K562 (cell line): ENCODE measurements at regions not wholly inside any gene's neighbourhood (a gene's known extent, or its start where the extent isn't known, plus 50 kb on each side); places are given as distances from the start of the nearest gene placed in this dataset.
"Not testable (repeated sequence)": the region's sequence is repeated elsewhere in the genome, so short reads cannot be mapped to it uniquely, and the experiment has no call there.

ENCODE experiments used
- BRCA1 ChIP-seq, 2 experiments: fragments of 450-650 bp in 1 of 2; sonication (generic) in 1 of 2; formaldehyde crosslinking in 1 of 2; IDR thresholded peaks; 2 replicates each; pipeline versions ENCODE4 v1.5.0 to v1.6.1; 2017 to 2020; ENCODE audit warnings: mild to moderate bottlenecking in 1 of 2, missing genetic modification reagents in 1 of 2
- BRF2 ChIP-seq: IDR thresholded peaks from 3 replicates; pipeline ENCODE4 v1.6.1; 2011; ENCODE audit warnings: borderline replicate concordance, mild to moderate bottlenecking; ENCODE audit not compliant: insufficient read length, insufficient read depth
- ELK1 ChIP-seq: sonication (generic); formaldehyde crosslinking; IDR thresholded peaks from 2 replicates; pipeline ENCODE4 v1.8.1; 2022; ENCODE audit warnings: missing genetic modification reagents
- EZH2 ChIP-seq: IDR thresholded peaks from 2 replicates; pipeline ENCODE4 v1.6.1; 2012; ENCODE audit warnings: low read depth, mild to moderate bottlenecking, inconsistent platforms, low read length, borderline replicate concordance
- FOS ChIP-seq: IDR thresholded peaks from 3 replicates; pipeline ENCODE4 v1.6.1; 2011; ENCODE audit not compliant: insufficient read length; ENCODE audit errors: extremely low read depth
- JUN ChIP-seq, 2 experiments: sonication (generic) in 1 of 2; formaldehyde crosslinking in 1 of 2; IDR thresholded peaks; 2 replicates each; pipeline versions ENCODE4 v1.6.1 to v1.8.0; 2012 to 2022; ENCODE audit warnings: borderline replicate concordance in 2 of 2, mild to moderate bottlenecking in 2 of 2, improper control_type of control experiment in 1 of 2, low read depth in 1 of 2, low read length in 1 of 2, missing genetic modification reagents in 1 of 2
- MAX ChIP-seq: sonication (generic); formaldehyde crosslinking; IDR thresholded peaks from 2 replicates; pipeline ENCODE4 v1.9.0; 2022; ENCODE audit warnings: mild to moderate bottlenecking, missing genetic modification reagents
- NFIC ChIP-seq: fragments of 450-650 bp; IDR thresholded peaks from 2 replicates; pipeline ENCODE4 v1.6.1; 2017; ENCODE audit warnings: mild to moderate bottlenecking, inconsistent platforms
- PHF8 ChIP-seq: fragments of 200-600 bp; sonication (generic); IDR thresholded peaks from 2 replicates; pipeline ENCODE4 v1.6.1; 2012; ENCODE audit warnings: mixed run types, mild to moderate bottlenecking, inconsistent platforms, low read length, moderate library complexity, borderline replicate concordance
- TAF1 ChIP-seq: IDR thresholded peaks from 2 replicates; pipeline ENCODE4 v1.6.1; 2011; ENCODE audit warnings: mild to moderate bottlenecking, low read length, moderate library complexity; ENCODE audit not compliant: insufficient read depth, control insufficient read depth, severe bottlenecking; ENCODE audit errors: extremely low read depth
- TCF7L2 ChIP-seq: fragments of 150-350 bp; IDR thresholded peaks from 2 replicates; pipeline ENCODE4 v1.6.1; 2016; ENCODE audit warnings: low read depth, mild to moderate bottlenecking, low read length, moderate library complexity
- TGIF2 ChIP-seq: sonication (generic); formaldehyde crosslinking; IDR thresholded peaks from 2 replicates; pipeline ENCODE4 v1.8.1; 2022; ENCODE audit warnings: mild to moderate bottlenecking, missing genetic modification reagents, moderate library complexity
- ZNF407 ChIP-seq: fragments of 450-650 bp; IDR thresholded peaks from 2 replicates; pipeline ENCODE4 v1.6.1; 2016; ENCODE audit warnings: low read depth

GRCh38 chr2:90093571-90094270, 1402.2 kb downstream of the RPIA start:
- TF ChIP-seq TAF1; JUN (IDR thresholded peaks at IDR 0.05; ENCODE audit: borderline replicate concordance, low read depth, low read length); JUN (CRISPR knock-in tag; IDR thresholded peaks at IDR 0.05; ENCODE audit: borderline replicate concordance); MAX (CRISPR knock-in tag); FOS; TCF7L2; ZNF407; TGIF2 (CRISPR knock-in tag); BRCA1 (IDR thresholded peaks at IDR 0.05); BRCA1 (CRISPR knock-in tag; IDR thresholded peaks at IDR 0.05); EZH2; BRF2; PHF8; ELK1; NFIC: not testable (repeated sequence)
